NCI-H345 treated with DMSO at 0.1 percent for 48 hours (cell line): ENCODE measurements at regions not wholly inside any gene's neighbourhood (a gene's known extent, or its start where the extent isn't known, plus 50 kb on each side); places are given as distances from the start of the nearest gene placed in this dataset.
A peak's percentile ranks its signal among the peaks of the same experiment; 100 is the strongest.
"Not testable (repeated sequence)": the region's sequence is repeated elsewhere in the genome, so short reads cannot be mapped to it uniquely, and the experiment has no call there.

Experiments used
- DNase-seq: peaks from one replicate; lab custom pipeline; 2025; ENCODE audit not compliant: unreplicated experiment; lab: John Stamatoyannopoulos, UW

DNA sequence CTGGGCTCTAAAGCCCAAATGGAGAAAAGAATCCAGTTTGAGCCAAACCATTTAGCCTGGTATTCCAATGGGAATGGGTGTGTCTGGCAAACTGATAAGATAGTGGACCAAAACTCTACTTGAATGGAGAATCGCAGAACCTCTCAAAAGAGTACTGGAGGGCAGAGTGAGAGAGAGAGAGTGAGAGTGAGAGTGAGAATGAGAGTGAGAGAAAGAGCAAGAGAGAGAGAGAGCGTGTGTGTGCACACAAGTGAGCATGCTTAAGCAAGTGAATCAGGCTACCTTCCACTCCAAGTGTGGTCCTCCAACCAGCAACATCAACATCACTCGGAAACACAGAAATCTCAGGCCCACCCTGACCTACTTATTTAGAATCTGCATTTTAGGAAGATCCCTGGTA is 58.8 kb downstream of the UQCRFS1 start:
- no peak for DNase-seq

DNA sequence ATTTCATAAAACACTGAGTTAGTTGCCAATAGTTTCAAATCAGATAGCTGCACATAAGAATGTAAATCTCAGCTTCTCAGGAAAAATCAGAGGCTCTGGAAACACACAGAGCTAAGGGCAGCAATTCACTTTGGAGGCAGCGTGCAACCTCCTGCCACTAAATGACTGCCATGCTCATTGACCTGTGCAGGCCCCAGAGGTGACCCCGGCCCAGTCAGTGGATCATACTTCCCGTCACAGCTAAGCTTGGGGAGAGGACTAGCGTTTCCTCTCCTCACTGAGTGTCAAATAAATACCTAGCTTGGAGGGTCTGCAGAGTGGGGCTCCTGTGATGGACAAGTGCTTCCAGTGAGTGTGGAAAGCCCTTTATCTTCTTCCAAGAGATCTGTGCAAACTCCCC is 67.2 kb downstream of the UQCRFS1 start:
- no peak for DNase-seq

DNA sequence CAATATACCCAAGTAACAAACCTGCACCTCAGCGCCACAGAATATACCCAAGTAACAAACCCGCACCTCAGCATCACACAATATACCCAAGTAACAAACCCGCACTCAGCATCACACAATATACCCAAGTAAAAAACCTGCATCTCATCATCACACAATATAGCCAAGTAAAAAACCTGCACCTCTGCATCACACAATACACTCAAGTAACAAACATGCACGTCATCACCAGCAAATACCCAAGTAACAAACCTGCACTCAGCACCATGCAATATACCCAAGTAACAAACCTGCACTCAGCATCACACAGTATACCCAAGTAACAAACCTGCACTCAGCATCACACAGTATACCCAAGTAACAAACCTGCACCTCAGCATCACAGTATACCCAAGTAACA is 69.8 kb downstream of the UQCRFS1 start:
- DNase-seq = no peak

DNA sequence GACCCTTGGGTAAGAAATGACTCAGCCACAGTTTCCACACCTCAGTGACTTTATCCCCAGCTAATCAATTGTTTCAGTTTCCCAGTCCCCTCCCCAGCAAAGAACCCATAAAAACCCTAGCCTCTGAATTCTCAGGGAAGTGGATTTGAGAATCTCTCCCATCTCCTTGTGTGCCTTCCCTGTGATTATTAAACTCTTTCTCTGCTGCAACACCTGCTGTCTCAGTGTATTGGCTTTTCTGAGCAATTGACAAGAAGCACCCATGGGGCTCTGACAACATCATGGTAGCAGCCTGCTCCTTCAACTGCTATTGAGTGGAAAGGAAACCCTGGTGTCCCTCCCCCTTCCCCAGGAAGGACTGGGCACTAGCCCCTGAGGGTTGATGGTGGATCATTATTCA is 73.7 kb downstream of the UQCRFS1 start:
- DNase-seq = no peak

DNA sequence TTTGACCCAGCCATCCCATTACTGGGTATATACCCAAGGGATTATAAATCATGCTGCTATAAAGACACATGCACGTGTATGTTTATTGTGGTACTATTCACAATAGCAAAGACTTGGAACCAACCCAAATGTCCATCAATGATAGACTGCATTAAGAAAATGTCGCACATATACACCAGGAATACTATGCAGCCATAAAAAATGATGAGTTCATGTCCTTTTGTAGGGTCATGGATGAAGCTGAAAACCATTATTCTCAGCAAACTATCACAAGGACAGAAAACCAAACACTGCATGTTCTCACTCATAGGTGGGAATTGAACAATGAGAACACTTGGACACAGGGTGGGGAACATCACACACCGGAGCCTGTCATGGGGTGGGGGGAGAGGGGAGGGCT is 74.7 kb downstream of the UQCRFS1 start:
- DNase-seq = not testable (repeated sequence)

DNA sequence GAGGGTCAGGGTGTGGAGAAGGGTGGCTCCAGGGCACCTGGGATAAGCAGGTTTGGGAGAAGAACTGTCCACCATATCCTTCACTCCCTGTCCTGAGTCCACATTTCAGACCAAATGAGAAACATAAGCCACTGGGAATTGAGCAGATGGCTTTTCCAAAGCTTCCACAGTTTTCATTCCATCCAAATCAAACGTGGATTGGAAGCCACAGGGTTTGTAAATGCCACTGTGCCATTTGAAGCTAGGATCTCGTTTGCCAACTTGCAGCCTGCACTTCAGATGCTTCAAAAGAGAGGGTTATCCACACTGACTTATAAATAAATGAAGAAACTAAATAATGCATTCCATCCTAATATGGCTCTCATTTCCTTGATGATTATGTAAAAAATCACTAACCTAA is 81.5 kb downstream of the UQCRFS1 start:
- DNase-seq = no peak

DNA sequence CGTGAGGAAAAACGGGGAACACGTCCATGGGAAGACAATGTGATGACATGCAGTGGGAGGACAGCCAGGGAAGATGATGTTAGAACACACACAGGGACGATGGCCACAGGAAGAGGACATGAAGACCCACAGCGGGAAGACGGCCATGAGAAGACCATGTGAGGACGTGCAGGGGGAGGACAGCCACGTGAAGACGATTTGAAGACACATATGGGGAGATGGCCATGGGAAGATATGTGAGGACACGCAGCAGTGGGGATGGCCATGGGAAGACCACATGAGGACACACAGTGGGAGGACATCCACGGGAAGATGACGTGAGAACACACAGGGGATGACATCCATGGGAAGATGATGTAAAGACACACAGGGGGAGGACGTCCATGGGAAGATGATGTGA is 83.8 kb downstream of the UQCRFS1 start:
- DNase-seq = no peak

DNA sequence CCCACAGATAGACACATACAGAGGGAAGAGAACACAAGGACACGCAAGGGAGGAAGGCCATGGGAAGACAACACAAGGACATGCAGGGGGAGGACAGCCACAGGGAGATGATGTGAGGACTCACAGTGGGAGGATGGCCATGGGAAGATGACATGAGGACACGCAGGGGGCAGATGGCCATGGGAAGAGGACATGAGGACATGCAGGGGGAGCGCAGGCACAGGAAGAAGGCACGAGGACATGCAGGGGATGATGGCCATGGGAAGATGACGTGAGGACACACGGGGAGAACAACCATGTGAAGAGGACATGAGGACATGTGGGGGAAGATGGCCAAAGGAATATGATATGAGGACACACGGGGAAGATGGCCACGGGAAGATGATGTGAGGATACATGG is 84.7 kb downstream of the UQCRFS1 start:
- DNase-seq = no peak

DNA sequence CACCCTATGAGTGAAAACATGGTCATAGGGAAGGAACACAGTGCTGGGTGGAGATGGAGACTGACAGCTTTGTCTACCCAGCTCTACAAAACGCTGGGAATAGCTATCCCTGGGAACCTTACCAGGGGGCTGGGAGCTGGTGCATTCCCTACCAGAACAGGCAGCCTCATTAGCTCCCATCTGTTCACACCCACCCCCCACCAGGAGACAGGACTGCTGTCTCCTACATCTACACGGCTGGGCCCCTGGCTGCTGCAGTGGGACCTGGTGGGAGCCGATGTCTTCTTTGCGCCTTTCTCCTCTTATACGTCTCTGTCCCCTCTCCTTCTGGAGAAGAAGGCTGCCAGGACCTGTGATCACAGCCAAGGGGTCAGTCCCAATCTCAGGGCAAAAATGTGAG is 90.8 kb downstream of the UQCRFS1 start:
- DNase-seq = no peak

DNA sequence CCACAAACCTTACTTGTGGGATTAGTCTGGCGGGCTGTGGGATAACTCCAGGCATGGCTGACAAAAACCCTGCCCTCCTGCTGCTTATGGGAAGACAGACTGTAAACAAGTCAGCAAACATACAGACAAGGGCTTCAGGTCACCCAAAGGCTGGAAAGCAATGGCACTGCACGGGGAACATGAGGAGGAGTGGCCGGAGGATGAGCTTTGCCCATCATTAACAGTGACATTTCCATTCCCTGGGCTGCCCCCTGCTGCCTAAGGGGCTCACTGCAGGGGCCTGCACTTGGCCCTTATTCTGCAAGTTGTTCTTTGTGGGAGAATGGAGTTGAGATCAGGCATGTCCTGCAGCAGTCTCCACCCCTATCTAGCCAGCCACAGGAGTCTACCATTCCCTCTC is 91.3 kb downstream of the UQCRFS1 start:
- no peak for DNase-seq

DNA sequence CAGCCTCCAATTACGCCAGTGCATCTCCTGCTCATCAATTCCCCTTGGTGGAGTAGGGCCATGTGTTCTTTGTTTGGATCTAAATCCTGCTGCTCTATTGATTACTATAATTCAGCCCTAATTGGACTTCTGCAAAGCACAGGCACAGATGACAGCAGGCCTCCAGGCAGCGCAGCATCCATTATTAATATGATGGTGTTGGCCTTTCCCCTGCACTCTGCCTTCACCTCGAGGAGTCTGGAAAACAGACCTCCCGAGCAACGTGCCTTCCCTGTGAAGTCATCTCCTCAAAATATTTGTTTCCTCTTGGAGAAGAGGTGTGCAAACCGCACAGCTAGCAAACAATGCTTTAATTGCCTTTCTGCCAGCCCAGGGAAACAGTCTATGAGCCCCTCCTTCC is 92.5 kb downstream of the UQCRFS1 start:
- DNase-seq = no peak

DNA sequence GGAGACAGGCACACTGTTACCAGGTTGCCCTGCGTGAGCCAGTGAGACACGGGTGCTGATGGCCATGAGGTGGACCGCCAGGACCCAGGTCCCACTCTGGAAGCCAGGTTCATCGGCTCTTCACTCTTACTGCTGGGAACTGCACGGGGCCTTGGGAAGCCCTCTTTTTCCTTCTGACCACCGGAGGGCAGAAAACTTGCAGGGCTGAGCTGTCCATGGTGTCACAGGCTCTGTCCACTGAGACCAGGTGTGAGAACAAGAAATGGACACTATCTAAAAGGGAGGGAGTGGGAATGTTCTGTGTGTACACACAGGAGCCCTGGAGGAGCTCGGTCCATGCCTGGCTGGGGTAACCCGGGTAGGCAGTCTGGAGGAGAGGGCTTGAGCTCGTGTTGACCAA is 93.4 kb downstream of the UQCRFS1 start:
- no peak for DNase-seq

DNA sequence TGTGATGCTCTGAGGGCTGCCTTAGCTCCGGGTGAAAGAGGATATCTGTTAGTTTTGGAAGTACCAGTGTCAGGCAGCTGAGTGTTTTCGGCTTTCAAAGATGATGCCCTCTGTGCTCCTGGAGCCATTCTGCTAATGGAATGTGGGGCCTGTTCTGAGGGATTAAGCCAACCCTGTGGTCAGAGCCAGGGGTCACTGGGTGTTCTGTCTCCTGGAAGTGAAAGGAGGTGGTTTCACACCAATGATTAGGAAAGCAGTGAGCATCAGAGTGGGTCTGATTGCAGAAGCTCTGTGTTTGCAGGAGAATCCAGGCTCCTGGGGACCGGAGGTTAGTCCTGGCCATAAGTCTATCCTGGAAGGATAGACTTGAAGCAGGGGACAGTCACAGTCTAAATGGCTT is 94.6 kb downstream of the UQCRFS1 start:
- no peak for DNase-seq

DNA sequence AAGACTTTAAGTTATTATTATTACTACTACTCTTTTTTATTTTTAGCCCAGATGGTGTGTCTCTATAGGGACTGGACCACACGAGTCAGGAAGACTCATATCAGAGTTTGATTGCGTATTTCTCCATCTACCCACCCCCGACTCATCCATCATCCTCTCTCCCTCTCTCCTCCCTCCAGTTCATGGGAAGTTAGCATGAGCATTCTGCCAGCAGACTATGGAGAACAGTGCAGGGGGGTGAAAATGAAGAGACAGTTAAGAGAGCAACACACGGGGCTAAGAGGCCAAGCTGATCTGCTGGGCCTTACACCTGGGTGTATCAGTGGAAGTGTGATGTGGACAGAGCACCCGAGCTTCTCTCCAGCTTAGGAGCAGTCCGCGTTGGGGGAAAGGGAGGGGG is 95.0 kb downstream of the UQCRFS1 start:
- no peak for DNase-seq

DNA sequence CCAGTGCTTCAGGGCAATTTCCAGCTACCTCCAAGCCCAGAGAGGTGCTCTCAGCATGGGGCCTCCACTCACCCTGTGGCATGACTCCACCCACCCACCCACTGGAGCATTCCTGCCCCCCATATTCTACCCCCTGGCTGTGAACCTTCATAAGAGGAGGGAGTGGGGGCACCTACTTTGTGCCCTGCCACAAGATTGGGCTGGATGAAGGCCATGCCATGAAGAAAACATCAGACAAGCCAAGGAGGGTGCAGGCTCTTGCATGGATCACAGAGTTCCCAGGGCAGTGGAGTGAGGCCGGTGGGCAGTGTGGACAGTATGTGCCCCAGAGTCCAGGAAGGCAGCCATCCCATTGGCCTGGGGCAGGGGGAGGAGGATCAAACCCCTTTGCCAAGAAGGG is 97.8 kb downstream of the UQCRFS1 start:
- DNase-seq = no peak

DNA sequence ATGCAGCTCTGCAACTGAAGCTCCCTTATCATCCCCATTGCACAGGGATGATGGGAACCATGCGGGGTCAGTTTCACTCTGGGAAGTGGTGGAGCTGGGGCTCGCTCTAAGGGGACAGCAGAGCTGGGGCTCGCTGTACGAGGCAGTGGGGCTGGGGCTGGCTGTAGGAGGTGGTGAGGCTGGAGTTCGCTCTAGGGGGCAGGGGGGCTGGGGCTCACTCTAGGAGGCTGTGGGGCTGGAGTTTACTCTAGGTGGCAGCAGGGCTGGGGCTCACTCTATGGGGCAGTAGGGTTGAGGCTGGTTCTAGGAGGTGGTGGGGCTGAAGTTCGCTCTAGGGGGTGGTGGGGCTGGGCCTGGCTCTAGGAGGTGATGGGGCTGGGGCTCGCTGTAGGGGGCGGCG is 99.1 kb downstream of the UQCRFS1 start:
- DNase-seq = no peak

DNA sequence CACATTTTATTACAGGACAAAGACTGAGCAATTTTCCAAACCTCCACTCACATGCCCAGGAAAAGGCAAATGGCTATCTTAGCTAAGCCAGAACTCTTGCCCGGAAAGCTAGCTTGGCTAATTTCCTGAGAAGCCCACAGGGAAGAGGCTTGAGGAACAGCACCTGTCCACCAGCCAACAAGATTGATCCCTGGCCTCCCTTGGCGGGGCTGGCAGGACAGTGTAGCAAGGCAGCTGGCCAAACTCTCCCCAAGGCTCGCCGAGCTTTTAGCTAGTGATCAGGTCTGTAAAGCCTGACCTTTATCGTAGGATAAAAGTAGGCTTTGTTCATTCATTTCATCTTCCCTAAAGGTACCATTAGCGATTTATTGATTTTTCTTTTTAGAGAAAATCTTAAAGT is 101.4 kb downstream of the UQCRFS1 start:
- DNase-seq = no peak

DNA sequence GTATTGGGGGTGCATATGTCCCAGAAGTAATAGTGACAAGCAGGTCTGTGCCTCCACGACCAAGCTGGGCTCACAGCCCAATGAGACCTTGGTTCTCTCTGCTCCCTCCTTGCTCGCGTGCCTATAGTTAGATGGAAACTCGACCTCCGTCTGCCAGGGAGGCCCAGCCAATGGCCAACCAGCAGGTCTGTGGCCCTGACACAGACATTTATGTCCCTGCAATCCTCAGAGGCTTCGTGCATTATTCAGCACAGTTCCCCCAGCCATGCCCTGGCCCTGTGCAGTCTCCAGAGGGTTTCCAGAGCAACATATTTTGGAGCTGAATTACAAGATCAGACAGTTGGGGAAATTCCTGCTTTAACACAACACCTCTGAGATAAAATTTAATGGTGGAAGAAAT is 105.1 kb downstream of the UQCRFS1 start:
- no peak for DNase-seq

DNA sequence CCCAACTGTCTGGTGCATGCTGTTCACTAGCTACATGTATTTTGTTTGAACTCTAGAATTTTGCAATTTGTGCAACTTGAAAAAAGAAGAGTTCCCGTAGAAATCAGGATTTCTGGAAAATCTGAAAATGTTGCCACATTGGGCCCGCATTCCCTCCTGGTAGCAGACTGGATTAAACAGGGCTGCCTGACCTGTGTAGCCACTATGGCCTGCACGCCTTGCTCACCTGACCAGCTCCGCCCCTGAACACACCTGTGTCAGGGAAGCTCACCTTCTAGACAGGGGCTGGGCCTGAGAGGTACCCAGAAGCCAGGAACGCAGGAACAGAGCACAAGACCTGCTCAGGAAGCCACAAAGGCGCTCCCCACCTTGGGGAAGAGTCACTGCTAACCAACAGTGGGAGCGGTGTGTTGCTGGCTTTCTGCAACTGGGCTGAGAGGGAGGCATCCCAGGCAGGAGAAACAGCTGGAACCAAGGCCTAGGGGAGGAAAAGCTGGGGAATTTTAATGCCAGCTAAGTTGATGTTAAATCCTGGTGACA is 106.5 kb downstream of the UQCRFS1 start:
- no peak for DNase-seq

DNA sequence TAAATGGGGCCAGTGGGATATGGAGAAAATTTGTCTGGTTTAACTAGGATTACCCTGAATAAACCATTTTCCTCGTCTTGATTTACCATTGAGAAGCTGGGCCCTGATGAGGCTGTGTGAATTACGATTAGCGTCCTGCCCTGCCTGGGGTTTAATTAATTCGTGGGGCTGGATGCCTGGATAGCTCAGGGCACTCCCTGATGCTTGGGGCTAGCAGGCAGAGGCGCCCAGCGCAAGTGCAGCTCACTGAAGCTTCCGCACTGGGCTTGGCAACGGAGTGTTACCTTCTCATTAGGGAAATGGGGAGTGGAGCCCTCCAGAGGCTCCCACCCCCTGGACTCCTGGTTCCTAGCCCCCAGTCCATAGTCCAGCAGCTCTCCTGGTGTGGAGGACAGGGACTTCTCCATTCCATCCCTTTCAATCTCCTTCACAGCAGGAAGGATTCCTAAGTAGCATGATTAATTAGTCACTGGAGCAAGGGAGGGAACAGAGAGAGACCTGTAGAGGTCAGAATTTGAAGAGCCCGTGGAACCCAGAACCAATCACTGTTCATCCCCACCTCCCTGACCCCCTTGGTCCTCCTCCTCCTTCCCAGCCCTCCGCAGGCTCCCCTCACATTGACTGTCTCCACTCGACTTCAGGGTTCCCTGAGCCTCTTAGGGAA is 107.2 kb downstream of the UQCRFS1 start:
- DNase-seq = no peak

DNA sequence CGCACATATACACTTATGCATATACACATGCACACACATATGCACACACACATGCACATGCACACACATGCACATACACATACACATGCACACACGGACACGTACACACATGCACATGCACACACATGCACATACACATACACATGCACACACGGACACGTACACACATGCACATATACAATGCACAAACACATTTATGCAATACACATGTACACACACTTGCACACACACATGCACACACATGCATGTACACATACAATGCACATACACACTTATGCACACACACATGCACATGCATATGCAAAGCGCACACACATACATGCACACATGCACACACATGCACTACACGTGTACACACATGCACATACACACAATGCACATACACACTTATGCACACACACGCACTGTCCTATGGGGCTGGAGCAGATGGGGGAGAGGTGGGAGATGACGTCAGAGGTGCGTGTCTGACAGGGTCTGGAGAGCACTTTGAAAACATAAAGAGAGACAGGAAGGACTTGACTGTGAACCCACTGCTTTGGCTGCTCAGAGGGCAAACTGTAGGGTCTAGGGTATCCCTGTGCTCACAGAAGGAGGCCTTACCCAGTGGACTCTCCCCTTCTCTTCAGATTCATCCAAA is 108.2 kb downstream of the UQCRFS1 start:
- DNase-seq = no peak

DNA sequence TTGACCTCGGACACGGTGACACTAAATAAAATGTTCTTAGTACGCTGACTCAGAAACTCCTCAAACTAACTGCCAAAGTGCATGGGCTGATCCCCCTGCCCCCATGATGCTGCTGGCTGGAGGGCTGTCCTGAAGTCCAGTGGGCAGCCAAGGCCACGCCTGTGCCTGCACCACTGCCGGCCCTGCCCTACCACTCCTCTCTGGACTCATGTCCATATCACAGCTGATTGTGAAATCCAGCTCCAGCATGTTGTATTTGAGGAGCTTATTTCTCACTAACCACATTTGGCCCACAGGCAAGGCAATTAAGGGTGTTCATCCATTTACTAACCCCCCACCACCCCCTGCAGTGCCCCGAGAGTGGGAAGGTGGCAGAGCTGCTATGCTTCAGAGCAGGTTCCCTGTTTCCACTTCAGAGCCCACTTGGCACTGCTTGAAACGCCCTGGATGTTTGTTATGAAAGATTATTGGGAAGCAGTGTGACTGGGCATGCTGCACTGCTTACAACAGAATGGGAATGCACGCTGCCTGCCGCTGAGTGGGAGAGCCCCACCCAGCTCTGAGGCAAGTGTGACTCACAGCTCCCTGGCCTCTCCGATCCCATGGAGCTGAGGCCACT is 114.0 kb downstream of the UQCRFS1 start:
- DNase-seq = peak; percentile 63
